ENCODE measurements at regions not wholly inside any gene's neighbourhood (a gene's known extent, or its start where the extent isn't known, plus 50 kb on each side); places are given as distances from the start of the nearest gene placed in this dataset.

DNA sequence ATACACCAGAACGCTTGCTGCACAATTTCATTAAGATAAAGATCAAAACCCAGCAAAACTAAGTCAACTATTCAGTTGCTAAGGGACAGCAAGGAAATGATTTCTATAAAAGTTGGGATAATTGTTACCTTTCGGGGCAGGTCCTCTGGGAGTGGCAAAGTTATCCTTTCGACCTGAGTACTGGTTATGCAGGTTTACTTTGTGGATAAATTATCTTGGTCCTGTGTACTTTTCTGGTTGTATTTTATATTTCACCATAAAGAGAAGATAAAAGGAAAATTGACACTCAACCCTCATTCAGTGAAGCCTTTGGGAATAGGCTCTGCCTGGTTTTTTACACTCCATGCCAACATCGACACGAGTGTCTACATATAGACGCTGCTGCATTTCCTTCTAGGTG is 146.5 kb downstream of the SYK start:
- DNase-seq (ENCODE audit: low spot score), result no peak

DNA sequence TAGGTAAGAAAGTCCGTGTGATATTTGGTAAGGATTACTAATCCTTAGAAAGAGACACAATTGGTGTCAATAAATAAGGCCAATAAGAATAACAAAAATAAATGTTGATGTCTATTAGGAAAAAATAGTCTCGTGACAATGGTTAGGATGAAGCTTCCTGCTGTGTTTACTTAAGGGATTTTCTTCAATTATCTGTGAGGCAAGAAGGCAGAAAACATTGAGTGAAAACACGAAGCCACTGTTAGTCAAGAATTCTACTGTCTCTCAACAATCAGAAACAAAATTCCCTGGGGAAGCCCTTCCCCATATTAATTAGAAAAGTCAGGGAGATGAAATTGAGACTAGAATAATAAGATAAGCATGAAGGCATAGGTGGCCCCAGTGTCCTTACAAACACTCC is 149.0 kb downstream of the SYK start:
- DNase-seq (ENCODE audit: low spot score), result no peak

DNA sequence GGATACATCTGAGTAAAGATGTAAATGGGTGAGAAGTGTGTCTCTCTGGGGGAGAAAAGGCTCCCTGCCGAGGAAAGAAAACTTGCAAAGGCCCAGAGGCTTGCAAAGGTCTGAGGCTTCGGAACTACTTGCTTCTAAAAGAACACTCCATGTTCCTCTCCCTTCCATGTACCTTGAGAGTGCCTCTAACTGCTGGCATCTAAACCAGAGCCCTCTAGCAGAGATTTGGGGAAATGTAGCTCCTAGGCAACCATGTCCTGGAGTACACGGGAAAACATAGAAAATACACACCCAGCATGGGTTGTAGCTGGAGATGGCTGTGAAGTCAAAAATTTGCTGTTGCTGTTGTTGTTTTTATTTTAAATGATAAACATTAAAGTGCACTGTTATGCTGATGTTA is 151.6 kb downstream of the SYK start:
- no peak for DNase-seq (ENCODE audit: low spot score)

DNA sequence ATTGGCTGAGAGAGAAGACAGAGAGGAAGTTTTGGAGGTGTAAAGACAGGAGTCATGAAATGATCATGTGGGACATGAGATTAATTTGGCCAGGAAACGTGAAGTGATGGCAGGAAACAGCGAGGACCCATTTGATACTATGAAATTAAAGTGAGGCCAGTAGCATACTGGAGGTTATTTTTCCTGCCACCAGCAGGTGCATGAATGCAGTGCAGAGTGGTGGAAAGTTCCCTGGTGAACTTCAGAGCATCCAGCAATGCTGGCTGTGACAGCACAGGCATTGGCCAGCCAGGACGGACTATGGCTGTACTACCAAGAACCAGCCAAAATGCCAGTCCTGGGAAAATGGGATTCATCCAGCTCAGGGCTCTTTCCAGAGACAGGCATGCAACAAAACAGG is 152.2 kb downstream of the SYK start:
- DNase-seq (ENCODE audit: low spot score), result no peak

DNA sequence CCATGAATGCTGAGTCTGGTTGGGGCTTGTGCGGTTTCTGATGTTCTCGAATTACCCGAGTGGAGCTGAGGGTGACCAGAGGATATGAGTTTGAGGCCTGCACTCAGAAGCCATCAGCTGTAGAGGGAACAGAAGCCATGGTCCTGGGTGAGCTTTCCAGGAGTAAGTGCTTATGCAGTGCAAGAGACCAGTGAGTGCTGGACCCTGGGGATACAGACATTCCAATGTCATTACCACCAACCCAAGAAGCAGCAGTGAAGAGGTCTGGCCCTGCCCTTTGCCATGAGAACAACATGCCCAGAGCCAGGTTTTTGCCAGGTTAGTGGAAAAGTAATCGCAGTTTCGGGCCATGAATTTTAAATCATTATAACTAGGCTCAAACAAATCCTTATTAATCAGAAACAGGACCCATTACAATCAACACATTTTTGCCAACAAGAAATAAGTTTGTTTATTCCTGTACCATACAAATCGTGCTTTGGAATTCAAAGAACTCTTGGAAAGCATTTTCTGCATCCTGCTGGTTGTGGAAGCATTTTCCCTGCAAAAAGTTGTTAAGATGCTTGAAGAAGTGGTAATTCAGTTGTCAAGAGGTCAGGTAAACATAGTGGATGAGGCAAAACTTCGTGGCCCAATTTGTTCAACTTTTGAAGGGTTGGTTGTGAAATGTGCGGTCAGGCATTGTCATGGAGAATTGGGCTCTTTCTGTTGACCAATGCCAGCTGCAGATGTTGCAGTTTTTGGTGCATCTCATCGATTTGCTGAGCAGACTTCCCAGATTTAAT is 154.6 kb downstream of the SYK start:
- DNase-seq (ENCODE audit: low spot score), result peak; percentile 25

DNA sequence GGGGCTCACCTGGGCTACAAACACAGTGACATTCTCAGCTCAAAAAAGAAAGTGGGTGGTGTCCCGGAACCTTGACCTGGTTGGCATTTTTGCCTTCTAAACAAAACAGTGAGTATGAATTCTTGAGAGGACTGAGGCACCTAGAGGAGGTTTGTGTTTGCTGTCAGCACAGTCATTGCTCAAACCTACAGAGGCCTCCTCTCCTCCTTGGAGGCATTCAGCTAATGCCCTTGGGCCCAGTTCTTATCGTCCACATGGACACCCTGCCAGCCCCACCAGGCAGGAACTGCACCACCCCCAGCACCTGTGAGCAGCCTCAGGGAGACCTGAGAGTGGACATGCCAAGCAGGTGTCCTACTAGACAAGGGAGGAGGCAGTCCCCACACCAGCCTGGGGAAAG is 156.7 kb downstream of the SYK start:
- DNase-seq (ENCODE audit: low spot score), result no peak

DNA sequence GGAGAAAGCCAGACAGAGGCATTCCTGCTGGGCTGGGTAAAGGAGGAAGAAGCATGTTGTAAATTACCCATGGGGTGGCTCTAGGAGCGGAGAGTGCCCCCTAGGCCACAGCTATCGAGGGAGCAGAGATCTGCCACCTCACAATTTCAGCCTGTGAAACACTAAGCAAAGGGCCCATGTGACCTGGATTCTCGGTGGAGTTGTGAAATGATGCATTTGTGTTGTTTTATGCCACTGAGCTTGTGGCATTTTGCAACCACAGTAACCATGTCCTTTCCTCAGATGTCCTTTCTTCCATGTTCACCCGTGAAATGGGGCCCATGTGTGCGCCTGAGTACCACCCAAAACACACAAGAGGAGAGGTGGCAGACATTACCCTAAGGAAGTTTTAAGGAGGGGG is 159.3 kb downstream of the SYK start:
- no peak for DNase-seq (ENCODE audit: low spot score)

DNA sequence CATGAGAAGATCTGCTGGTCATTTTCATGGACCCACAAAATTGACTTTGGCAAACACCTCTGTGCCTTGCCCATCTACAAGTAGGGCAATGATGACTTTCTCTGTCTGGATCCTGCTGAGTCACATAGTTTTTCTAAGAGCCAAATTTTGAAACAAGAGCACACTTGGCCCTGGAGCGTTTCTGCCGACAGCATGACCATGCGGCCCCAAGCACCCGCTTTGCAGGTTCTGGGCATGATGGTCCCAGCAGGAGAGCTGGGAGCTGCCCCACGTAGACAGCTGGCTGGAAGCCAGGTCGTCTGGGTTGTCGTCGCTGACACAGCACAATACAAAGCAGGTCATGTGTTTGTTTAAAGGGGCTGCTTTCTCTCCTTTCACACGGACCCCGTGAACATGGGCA is 159.8 kb downstream of the SYK start:
- no peak for DNase-seq (ENCODE audit: low spot score)

DNA sequence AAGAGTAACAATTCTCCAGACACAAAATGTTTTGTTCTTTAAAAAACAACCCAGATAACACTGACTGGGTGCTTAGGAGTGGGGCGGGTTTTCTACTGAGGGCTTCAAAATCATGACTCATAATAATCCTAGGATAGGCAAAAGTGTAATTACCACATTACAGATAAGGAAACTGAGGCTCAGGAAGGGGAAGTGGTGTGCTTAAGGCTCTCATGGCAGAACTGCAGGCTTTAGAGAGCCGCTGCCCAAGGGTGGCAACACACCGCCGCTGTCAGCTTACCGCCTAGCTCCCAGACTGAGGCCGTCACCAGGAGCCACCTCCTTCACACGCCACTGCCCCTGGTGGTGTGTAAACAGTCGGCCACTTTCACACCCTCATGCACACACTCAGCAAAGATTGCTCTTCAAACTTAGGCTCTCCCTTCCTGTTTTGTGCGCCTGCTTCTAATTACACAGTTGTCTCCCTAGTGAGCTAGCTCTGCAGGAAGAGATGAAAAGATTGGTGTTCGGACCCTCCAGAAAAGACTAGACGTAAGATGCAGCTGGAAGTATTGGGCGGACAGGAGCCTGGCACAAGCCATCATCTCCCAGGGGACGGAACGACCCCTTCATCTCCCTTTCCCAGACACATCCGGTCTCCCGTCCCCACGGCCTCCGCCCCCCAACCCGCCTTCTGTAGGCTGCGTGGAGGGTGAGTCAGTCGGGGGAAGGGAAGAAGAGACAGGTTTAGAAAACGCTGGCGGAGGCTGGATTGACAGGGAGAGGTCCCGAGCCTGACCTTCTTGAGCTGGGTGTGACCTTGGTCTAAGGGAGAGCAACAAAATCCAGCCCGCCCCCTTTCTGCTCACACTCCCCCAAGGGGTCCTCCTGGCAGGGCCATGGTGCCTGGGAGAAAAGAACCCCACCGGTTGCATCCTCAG is 162.7 kb downstream of the SYK start:
- DNase-seq (ENCODE audit: low spot score), result no peak

DNA sequence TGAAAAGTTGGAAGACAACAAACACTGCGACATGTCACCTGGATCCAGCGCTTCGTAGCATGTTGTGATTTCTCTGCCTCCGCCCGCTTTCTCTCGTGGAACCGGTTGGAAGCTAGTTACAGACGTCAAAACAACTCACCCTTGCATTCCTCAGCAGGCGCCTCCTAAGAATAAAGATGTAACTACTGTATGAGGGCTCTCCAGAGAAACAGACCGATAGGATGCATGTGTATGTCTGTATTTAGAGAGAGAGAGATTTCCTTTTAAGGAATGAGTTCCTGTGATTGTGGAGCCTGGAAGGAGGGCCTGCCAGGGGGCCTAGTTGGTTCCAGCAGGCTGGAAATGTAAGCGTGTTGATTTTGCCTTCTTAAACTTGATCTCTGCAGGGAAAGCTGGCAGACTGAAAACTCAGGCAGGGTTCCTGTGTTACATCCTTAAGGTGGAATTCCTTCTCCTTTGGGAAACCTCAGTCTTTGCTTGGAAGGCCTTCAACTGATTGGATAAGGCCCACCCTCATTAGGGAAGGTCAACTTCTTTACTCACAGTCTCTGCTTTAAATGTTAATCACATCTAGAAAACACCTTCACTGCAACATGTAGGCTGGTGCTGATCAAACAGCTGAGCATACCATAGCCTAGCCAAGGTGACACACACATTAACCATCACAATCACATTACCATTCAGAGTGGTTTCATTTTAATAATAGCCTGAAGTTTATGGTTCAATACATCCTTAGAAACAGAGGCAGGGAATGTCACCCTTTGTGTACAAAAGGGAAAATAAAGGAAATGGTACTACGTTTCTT is 163.8 kb downstream of the SYK start:
- DNase-seq (ENCODE audit: low spot score), result no peak

DNA sequence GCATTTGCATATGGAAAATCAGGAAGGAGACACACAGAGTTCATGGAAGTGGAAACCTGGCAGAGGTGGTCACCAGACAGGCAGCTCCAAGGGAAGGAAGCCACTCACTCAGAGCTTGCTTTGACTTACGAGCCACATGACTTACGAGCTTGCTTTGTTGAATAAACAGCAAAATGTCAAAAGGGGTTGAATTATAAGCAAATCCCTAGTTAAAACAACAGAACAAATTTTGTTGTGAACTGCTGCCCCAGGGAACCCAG is 164.3 kb downstream of the SYK start:
- DNase-seq (ENCODE audit: low spot score), result no peak

DNA sequence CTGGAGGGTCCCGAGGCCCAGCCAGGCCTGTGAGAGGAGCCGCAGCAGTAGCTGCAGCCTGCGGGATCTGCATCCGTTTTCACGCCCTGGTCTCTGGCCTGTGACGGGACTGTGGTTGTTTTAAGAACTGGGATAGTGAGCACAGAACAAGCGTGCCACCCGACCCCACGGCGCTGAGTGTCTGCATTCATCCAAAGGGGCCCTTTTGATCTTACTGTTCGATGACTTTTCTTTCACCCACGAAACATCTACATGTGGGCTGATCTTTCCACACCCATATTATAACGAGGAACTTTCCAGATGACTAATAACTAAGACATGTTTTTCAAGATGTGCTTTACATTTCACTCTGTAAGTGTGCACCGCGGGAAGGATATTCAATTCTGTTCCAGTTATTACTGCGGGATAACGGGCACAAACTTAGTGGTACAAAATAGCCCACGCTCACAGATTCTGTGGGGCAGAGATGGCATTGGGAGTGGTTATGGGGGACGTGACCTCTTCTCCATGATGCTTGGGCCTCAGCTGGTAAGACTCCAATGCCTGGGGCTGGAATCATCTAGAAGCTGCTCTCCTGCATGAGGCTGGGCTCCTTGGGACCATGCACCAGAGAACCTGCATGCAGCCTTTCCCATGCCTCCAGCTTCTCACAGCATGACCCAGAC is 165.0 kb downstream of the SYK start:
- peak; percentile 45 for DNase-seq (ENCODE audit: low spot score)

DNA sequence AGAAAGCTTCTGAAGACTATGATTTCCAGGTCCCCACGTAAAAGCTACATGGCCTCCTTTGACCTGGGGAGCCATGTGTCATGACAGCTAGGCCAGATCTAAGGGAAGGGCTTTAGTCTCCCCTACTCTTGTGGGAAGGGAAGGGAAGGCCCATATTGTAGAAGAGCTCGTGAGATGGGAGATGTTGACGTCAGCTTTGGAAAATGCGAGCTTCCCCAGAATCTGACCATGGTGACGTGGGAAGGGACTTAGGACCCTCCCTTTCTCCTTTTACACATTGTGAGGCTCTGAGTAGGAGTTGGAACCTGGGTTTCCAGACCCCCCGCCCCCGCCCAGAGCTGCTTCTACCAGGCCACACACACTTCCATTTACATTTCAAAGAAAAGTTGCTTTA is 165.5 kb downstream of the SYK start:
- no peak for DNase-seq (ENCODE audit: low spot score)

DNA sequence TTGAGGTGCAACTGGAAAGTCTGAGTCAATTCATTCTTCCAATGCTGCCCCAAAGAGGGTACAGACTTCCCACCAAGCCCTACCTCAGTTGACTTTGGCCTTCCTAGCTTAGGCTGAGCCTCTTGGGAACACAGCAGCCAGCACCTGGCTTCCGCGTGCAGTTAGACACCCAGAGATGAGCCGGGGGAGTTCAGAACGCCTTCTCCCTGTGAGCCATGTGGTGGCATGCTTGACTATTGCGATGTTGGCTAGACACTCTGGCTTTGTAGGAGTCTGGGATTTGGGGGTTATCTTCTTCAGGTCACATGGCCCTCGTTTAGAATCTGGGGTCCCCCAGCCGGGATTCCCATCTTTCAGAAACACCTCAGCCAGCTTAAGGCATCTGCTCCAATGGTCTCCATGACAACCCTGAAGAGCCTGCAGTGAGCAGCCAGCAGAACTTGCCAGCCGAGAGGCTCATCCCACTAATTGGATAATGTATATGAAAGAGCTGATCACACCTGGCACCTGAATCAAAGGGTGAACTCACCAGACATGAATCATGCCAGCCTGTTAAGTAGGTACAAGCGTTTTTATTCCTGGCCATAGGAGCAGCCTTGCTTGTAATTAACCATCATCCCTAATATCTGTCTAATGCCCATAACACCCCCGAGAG is 167.5 kb downstream of the SYK start:
- DNase-seq (ENCODE audit: low spot score), result no peak

DNA sequence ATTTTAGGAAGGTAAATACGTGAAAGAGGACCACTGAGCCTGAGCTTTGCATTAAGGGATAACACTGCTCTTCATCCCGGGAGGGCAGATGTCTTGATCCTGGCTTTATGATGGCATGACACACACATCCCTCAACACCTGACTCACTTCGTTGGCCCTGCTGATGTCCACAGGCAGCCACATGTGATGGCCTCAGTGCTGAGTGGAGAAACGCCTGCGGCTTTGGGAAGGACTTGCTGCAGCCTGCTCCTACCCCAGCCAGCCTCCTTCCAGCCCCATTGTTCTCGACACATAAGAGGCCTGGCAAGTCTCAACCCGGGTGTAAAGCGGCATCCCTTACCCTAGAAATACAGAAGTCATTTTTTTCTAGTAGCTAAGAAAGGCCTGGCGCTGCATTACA is 169.0 kb downstream of the SYK start:
- peak; percentile 29 for DNase-seq (ENCODE audit: low spot score)

DNA sequence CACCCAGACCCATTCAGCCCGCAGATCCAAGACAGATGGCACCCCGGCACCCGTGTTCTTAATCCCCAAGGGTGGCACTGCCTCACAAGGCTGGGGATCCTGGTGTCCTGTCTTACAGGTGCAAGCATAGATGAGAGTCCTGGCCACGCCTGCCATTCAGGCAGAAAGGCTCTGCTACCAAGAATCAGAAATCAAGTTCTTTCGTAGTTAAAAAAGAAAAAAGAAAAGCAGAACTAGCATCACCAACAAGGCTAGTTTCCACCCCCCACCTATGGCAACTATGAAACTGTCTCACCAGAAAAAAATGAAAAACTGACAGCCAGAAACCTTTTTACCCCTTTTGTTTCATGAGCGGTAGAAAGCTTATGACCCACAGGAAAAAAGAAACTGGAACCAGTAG is 170.4 kb downstream of the SYK start:
- DNase-seq (ENCODE audit: low spot score), result no peak

DNA sequence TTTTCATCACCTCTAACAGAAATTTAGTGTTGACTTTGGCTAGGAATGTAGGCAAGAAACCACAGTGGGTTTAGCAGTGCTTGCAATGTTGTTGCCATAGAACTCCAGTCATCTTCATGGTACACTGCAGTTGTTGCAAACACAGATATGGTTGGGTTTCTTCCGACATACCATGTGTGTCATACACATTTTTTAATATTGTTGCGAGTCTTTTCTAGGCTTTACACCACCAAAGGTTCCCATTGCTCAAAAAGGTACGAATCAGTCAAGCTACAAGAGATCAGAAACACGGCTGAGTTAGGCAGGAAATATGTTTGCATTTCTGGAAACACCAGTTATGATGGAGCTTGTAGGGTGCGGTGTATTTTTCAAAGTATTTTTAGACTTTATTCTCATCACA is 172.4 kb downstream of the SYK start:
- DNase-seq (ENCODE audit: low spot score), result no peak

DNA sequence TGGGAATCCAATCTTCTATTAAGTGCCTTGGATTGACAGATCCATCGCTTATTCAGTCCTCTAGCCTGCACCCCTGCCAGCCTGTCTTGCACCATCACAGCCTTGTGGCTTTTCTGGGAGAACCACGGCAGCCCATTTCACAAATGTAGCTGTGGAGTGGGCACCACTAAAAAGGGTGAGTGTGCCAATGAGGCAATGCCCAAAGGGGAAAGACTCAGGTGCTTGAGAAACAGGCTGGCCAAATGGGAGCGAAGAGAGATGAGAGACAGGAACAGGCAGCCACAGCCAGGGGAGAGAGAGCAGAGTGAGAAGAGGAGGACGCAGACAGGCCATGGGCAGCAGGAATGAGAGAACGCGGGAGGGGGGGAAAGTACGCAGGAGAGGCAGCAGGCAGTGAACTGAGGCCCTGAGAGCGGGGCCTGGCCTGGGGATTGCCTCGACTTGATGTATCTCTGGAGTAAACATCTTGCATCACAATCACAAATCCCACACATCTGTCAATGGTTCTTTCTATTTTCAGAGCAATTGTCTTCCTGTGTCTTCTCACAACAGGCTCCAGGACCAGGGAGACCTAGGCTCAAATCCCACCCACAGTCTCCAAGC is 173.1 kb downstream of the SYK start:
- DNase-seq (ENCODE audit: low spot score), result no peak

DNA sequence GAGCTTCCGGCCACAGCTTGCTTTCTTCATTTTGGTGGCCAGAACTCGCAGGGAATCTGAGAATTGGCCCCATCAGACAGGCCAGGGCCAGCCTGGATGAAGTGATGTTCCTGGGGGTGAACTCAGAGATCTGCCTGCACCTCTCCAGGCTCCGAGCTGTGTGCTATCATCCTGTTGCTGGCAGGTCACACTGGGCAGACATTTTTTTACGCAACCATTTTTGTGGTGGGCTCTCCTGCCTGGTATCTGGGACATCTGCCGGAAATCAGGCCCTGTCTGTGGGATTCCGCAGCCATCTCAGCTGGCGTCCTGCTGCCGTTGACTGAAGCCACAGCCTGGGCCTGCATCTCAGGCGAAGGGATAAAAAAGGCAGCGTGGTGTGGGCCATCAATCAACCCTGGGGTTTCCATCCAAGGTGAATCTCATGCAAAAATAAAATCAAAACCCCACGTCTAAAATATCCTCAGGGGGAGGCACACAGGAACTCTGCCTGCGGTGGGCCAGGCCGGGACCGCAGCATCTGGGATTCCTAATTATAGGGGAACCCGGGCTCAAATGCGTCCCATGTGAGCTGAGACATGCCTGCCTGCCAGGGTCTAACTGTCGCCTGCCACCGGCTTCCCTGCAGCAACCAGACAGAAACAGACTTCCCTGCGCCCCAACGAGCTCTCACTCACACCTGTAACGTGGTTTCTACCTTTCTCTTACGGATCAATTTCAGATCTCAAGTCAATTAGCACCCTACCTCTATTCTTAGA is 174.3 kb downstream of the SYK start:
- DNase-seq (ENCODE audit: low spot score), result no peak

DNA sequence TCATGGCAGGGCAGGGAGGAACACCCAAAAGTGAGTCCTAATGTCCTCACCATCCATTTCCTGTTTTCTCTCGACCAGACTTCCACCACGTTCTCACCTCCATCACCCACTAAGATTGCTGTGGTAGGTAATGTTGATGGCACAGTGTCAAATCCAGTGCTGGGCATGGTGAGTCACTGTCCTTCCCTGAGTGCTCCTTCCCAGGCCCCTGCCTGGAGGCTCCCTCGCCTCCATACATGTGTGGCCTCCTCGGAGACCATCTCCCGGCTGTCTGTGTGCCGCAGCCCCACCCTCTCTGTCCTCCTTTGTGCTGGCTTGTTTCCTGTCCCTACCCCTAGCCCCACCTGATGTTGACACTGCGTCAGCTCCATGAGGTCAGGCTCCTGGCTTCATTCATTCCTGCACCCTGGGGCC is 177.5 kb downstream of the SYK start:
- DNase-seq (ENCODE audit: low spot score), result peak; percentile 72
